Testis (tissue), 2 donors: ENCODE measurements at regions not wholly inside any gene's neighbourhood (a gene's known extent, or its start where the extent isn't known, plus 50 kb on each side); places are given as distances from the start of the nearest gene placed in this dataset.

ENCODE experiments used
- CTCF ChIP-seq, 3 experiments: fragments of 450-650 bp in 2 of 3; fragments of 200-600 bp in 1 of 3; sonication (generic) in 1 of 3; IDR thresholded peaks; one replicate each; pipeline ENCODE4 v1.5.1; 2016 to 2019; ENCODE audit warnings: antibody characterized with exemption in 3 of 3, mild to moderate bottlenecking in 2 of 3, moderate library complexity in 1 of 3
- POLR2A ChIP-seq: fragments of 450-650 bp; IDR thresholded peaks from one replicate; pipeline ENCODE4 v1.6.1; 2017; ENCODE audit warnings: antibody characterized with exemption, mild to moderate bottlenecking, moderate library complexity

DNA sequence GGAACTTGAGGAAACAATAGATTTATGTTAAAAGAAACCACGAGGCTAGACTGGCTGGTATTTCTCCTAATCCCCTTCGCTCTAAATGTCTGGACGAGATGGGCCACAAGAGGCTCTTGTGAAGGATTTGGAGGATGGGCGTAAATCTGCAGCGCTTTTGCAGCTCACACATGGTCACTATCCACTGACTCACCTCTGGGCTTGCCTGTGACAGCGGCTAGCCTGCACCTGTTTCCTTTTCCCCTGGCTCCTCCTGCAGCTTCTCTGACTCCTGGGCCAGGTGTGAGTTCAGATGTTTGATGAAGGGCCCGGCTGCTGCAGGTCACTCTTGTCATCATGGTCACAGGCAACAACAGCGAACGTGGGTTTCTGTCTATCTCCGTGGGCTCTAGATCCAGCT, 629.4 kb downstream of the CBLN4 start:
- TF ChIP-seq CTCF (IDR thresholded peaks at IDR 0.05): no peak
- TF ChIP-seq POLR2A: no peak
